GM18951 (cell line): ENCODE measurements at regions not wholly inside any gene's neighbourhood (a gene's known extent, or its start where the extent isn't known, plus 50 kb on each side); places are given as distances from the start of the nearest gene placed in this dataset.
"Not testable (repeated sequence)": the region's sequence is repeated elsewhere in the genome, so short reads cannot be mapped to it uniquely, and the experiment has no call there.

Experiments
- POLR2A ChIP-seq: IDR thresholded peaks from 4 replicates; pipeline ENCODE4 v1.6.1; 2011; ENCODE audit warnings: mild to moderate bottlenecking; ENCODE audit not compliant: insufficient read length, insufficient read depth; ENCODE audit errors: extremely low read depth
- in situ Hi-C: fragments of 300-500 bp; cut with MboI; formaldehyde crosslinking; loops from one replicate; pipeline ENCODE4 v1.12.0; 2022; ENCODE audit warnings: low sequenced_read_pairs, mixed read lengths, inconsistent platforms; ENCODE audit not compliant: unreplicated experiment

GRCh38 chr13:23059173-23059572, 121.6 kb upstream of the SGCG start:
- in situ Hi-C loops = no loop called here
- TF ChIP-seq POLR2A = no peak

- no peak for TF ChIP-seq POLR2A
- in situ Hi-C loops = no loop called here
Observed at GRCh38 chr13:23060959-23061358, 119.8 kb upstream of the SGCG start.

- in situ Hi-C loops = no loop called here
- TF ChIP-seq POLR2A = no peak
Observed at GRCh38 chr13:23067129-23067528, 113.7 kb upstream of the SGCG start.

- in situ Hi-C loops = no loop called here
- no peak for TF ChIP-seq POLR2A
Observed at GRCh38 chr13:23069566-23069965, 111.2 kb upstream of the SGCG start.

GRCh38 chr13:23074075-23074828, 106.5 kb upstream of the SGCG start:
- no peak for TF ChIP-seq POLR2A
- in situ Hi-C loops = no loop called here

GRCh38 chr13:23081220-23081619, 99.6 kb upstream of the SGCG start:
- in situ Hi-C loops = no loop called here
- no peak for TF ChIP-seq POLR2A

GRCh38 chr13:23081901-23082300, 98.9 kb upstream of the SGCG start:
- in situ Hi-C loops = no loop called here
- TF ChIP-seq POLR2A = no peak

GRCh38 chr13:23086968-23087623, 93.7 kb upstream of the SGCG start:
- in situ Hi-C loops = no loop called here
- TF ChIP-seq POLR2A = no peak

GRCh38 chr13:23087880-23088279, 92.9 kb upstream of the SGCG start:
- in situ Hi-C loops = no loop called here
- TF ChIP-seq POLR2A = no peak

- no peak for TF ChIP-seq POLR2A
- in situ Hi-C loops = no loop called here
Observed at GRCh38 chr13:23098161-23098907, 82.4 kb upstream of the SGCG start.

GRCh38 chr13:23105051-23105450, 75.7 kb upstream of the SGCG start:
- in situ Hi-C loops = no loop called here

GRCh38 chr13:23107665-23108064, 73.1 kb upstream of the SGCG start:
- TF ChIP-seq POLR2A = no peak
- in situ Hi-C loops = no loop called here

More at GRCh38 chr13:23105051-23105450, 75.7 kb upstream of the SGCG start:
- TF ChIP-seq POLR2A = no peak

GRCh38 chr13:23119131-23119530, 61.6 kb upstream of the SGCG start:
- in situ Hi-C loops = no loop called here

GRCh38 chr13:23127540-23127939, 53.2 kb upstream of the SGCG start:
- in situ Hi-C loops = not testable (repeated sequence)

More at GRCh38 chr13:23119131-23119530, 61.6 kb upstream of the SGCG start:
- TF ChIP-seq POLR2A = no peak
